ENCODE measurements at regions not wholly inside any gene's neighbourhood (a gene's known extent, or its start where the extent isn't known, plus 50 kb on each side); places are given as distances from the start of the nearest gene placed in this dataset.

- H3K36me3 ChIP-seq: no peaks in the 10 kb centered on the region
- H3K4me1 ChIP-seq (replicated peaks): peaks cover 42% of the 10 kb centered on the region
- DNase-seq (ENCODE audit: low read depth in 1 of 2, low spot score in 2 of 2): no peak
- H3K27me3 ChIP-seq (replicated peaks): no peaks in the 10 kb centered on the region
- no peak overlapping the region for H3K4me3 ChIP-seq
- no peaks in the 10 kb centered on the region for H3K9me3 ChIP-seq (replicated peaks)
- no peak overlapping the region for H3K27ac ChIP-seq
Measured at GRCh38 chr15:70478251-70478990, 284.9 kb downstream of the UACA start.

- H3K27me3 ChIP-seq (replicated peaks): no peaks in the 10 kb centered on the region
- no peak for DNase-seq (ENCODE audit: low read depth in 1 of 2, low spot score in 2 of 2)
Measured at GRCh38 chr15:70477750-70478250, 285.6 kb downstream of the UACA start.

GRCh38 chr15:70476441-70476840 is 286.9 kb downstream of the UACA start:
- Histone ChIP-seq H3K9me3 (replicated peaks) (no peaks in the 10 kb centered on the region), H3K36me3 (no peaks in the 10 kb centered on the region), H3K4me1 (replicated peaks) (peaks cover 44% of the 10 kb centered on the region), H3K4me3 (no peak overlapping the region), H3K27me3 (replicated peaks) (no peaks in the 10 kb centered on the region), H3K27ac (peak overlapping the region; percentile 98)
- no peak for DNase-seq (ENCODE audit: low read depth in 1 of 2, low spot score in 2 of 2)

More at GRCh38 chr15:70477750-70478250, 285.6 kb downstream of the UACA start:
- H3K4me1 ChIP-seq (replicated peaks): peaks cover 44% of the 10 kb centered on the region
- no peaks in the 10 kb centered on the region for H3K36me3 ChIP-seq
- H3K4me3 ChIP-seq: no peak overlapping the region
- H3K9me3 ChIP-seq (replicated peaks): no peaks in the 10 kb centered on the region
- H3K27ac ChIP-seq: no peak overlapping the region

- Histone ChIP-seq H3K4me1 (replicated peaks) (peaks cover 43% of the 10 kb centered on the region), H3K4me3 (no peak overlapping the region), H3K27ac (peak overlapping the region; percentile 98), H3K9me3 (replicated peaks) (no peaks in the 10 kb centered on the region), H3K27me3 (replicated peaks) (no peaks in the 10 kb centered on the region), H3K36me3 (no peaks in the 10 kb centered on the region)
- DNase-seq (ENCODE audit: low read depth in 1 of 2, low spot score in 2 of 2): no peak
Measured at GRCh38 chr15:70475921-70476320, 287.4 kb downstream of the UACA start.

GRCh38 chr15:70475407-70475781 is 288.0 kb downstream of the UACA start:
- Histone ChIP-seq H3K36me3 (no peaks in the 10 kb centered on the region), H3K27ac (peak overlapping the region; percentile 98), H3K4me1 (replicated peaks) (peaks cover 39% of the 10 kb centered on the region), H3K9me3 (replicated peaks) (no peaks in the 10 kb centered on the region), H3K27me3 (replicated peaks) (no peaks in the 10 kb centered on the region), H3K4me3 (peak overlapping the region; percentile 23)
- no peak for DNase-seq (ENCODE audit: low read depth in 1 of 2, low spot score in 2 of 2)

- H3K9me3 ChIP-seq (replicated peaks): no peaks in the 10 kb centered on the region
- no peaks in the 10 kb centered on the region for H3K36me3 ChIP-seq
- peak overlapping the region; percentile 98 for H3K27ac ChIP-seq
- H3K27me3 ChIP-seq (replicated peaks): no peaks in the 10 kb centered on the region
- peak overlapping the region; percentile 23 for H3K4me3 ChIP-seq
- peaks cover 33% of the 10 kb centered on the region for H3K4me1 ChIP-seq (replicated peaks)
- peak; percentile 93 to 97 for DNase-seq (ENCODE audit: low read depth in 1 of 2, low spot score in 2 of 2)
Measured at GRCh38 chr15:70474471-70475406, 288.6 kb downstream of the UACA start.

GRCh38 chr15:70473581-70474370 is 289.6 kb downstream of the UACA start:
- Histone ChIP-seq H3K27ac (peak overlapping the region; percentile 98), H3K9me3 (replicated peaks) (no peaks in the 10 kb centered on the region), H3K27me3 (replicated peaks) (no peaks in the 10 kb centered on the region), H3K36me3 (no peaks in the 10 kb centered on the region), H3K4me1 (replicated peaks) (peaks cover 33% of the 10 kb centered on the region), H3K4me3 (no peak overlapping the region)
- DNase-seq (ENCODE audit: low read depth in 1 of 2, low spot score in 2 of 2): no peak

- H3K36me3 ChIP-seq: no peaks in the 10 kb centered on the region
- H3K9me3 ChIP-seq (replicated peaks): no peaks in the 10 kb centered on the region
- H3K27me3 ChIP-seq (replicated peaks): no peaks in the 10 kb centered on the region
Measured at GRCh38 chr15:70471517-70471916, 291.8 kb downstream of the UACA start.

GRCh38 chr15:70470556-70471191 is 292.7 kb downstream of the UACA start:
- Histone ChIP-seq H3K36me3 (no peaks in the 10 kb centered on the region), H3K4me1 (replicated peaks) (peaks cover 32% of the 10 kb centered on the region), H3K27ac (no peak overlapping the region), H3K9me3 (replicated peaks) (no peaks in the 10 kb centered on the region), H3K4me3 (no peak overlapping the region), H3K27me3 (replicated peaks) (no peaks in the 10 kb centered on the region)
- no peak for DNase-seq (ENCODE audit: low read depth in 1 of 2, low spot score in 2 of 2)

More at GRCh38 chr15:70471517-70471916, 291.8 kb downstream of the UACA start:
- Histone ChIP-seq H3K4me1 (replicated peaks) (peaks cover 41% of the 10 kb centered on the region), H3K4me3 (no peak overlapping the region), H3K27ac (no peak overlapping the region)
- no peak for DNase-seq (ENCODE audit: low read depth in 1 of 2, low spot score in 2 of 2)

GRCh38 chr15:70469651-70470555 is 293.5 kb downstream of the UACA start:
- no peaks in the 10 kb centered on the region for H3K36me3 ChIP-seq
- H3K9me3 ChIP-seq (replicated peaks): no peaks in the 10 kb centered on the region
- H3K4me1 ChIP-seq (replicated peaks): peaks cover 27% of the 10 kb centered on the region
- DNase-seq (ENCODE audit: low read depth in 1 of 2, low spot score in 2 of 2): no peak
- H3K27ac ChIP-seq: no peak overlapping the region
- H3K27me3 ChIP-seq (replicated peaks): no peaks in the 10 kb centered on the region
- no peak overlapping the region for H3K4me3 ChIP-seq

GRCh38 chr15:70469182-70469581 is 294.2 kb downstream of the UACA start:
- Histone ChIP-seq H3K27ac (no peak overlapping the region), H3K9me3 (replicated peaks) (no peaks in the 10 kb centered on the region), H3K36me3 (no peaks in the 10 kb centered on the region), H3K27me3 (replicated peaks) (no peaks in the 10 kb centered on the region), H3K4me3 (no peak overlapping the region), H3K4me1 (replicated peaks) (peaks cover 20% of the 10 kb centered on the region)
- no peak for DNase-seq (ENCODE audit: low read depth in 1 of 2, low spot score in 2 of 2)

GRCh38 chr15:70466895-70467529 is 296.3 kb downstream of the UACA start:
- DNase-seq (ENCODE audit: low read depth in 1 of 2, low spot score in 2 of 2): peak in 1 of 2 experiments; percentile 42
- H3K27ac ChIP-seq: no peak overlapping the region
- H3K27me3 ChIP-seq (replicated peaks): no peaks in the 10 kb centered on the region
- H3K4me1 ChIP-seq (replicated peaks): peaks cover 9% of the 10 kb centered on the region
- H3K36me3 ChIP-seq: no peaks in the 10 kb centered on the region
- no peak overlapping the region for H3K4me3 ChIP-seq
- no peaks in the 10 kb centered on the region for H3K9me3 ChIP-seq (replicated peaks)
